Endothelial cell of umbilical vein (primary cell): ENCODE measurements at regions not wholly inside any gene's neighbourhood (a gene's known extent, or its start where the extent isn't known, plus 50 kb on each side); places are given as distances from the start of the nearest gene placed in this dataset.

Experiments
- BruUV-seq: library from RNA; stranded (reverse); fragments of 400-500 nt; replicated peaks from 2 replicates; lab custom pipeline; 2021; lab: Mats Ljungman, UMichigan
- CTCF ChIA-PET: fragments of 300-600, 350-600 bp; sonication (Branson Sonifier 250); formaldehyde crosslinking; loops from one replicate; lab custom pipeline; 2021; ENCODE audit warnings: antibody characterized with exemption, inconsistent platforms; lab: Charles Lee
- POLR2A ChIA-PET: fragments of 300-600, 350-600 bp; sonication (Branson Sonifier 250); formaldehyde crosslinking; loops from one replicate; lab custom pipeline; 2021; ENCODE audit warnings: antibody characterized with exemption, inconsistent platforms; lab: Charles Lee
- DNase-seq: peaks from one replicate; pipeline ENCODE4 v3.0.0-alpha.2; 2011; ENCODE audit warnings: low read depth, low spot score
- FAIRE-seq: peaks from 2 replicates; lab custom pipeline; 2011; peaks lifted over from hg19 to GRCh38; lab: Jason Lieb, UNC
- H2AFZ ChIP-seq: 2 replicates; pipeline ENCODE4 v1.6.0; 2012; ENCODE audit warnings: low read depth, low read length, control low read depth, inconsistent platforms
- H3K27ac ChIP-seq: 2 replicates; pipeline ENCODE4 v1.5.1; 2011; ENCODE audit warnings: low read depth, mild to moderate bottlenecking, control low read depth, low read length, moderate library complexity; ENCODE audit not compliant: insufficient read depth
- H3K27me3 ChIP-seq, 2 experiments: 2 replicates each; pipeline versions ENCODE4 v1.6.0 to v1.6.1; 2011; ENCODE audit warnings: low read length in 2 of 2, mixed read lengths in 1 of 2; ENCODE audit not compliant: control insufficient read depth in 2 of 2, insufficient read depth in 2 of 2
- H3K36me3 ChIP-seq, 2 experiments: 2 replicates in 1 of 2; 3 replicates in 1 of 2; pipeline ENCODE4 v1.5.1; 2011; ENCODE audit warnings: low read length in 2 of 2, mild to moderate bottlenecking in 1 of 2, moderate library complexity in 1 of 2; ENCODE audit not compliant: control insufficient read depth in 2 of 2, insufficient read depth in 2 of 2; ENCODE audit errors: extremely low read depth in 1 of 2
- H3K4me1 ChIP-seq: 3 replicates; pipeline ENCODE4 v1.5.1; 2011; ENCODE audit warnings: mild to moderate bottlenecking, low read length; ENCODE audit not compliant: control insufficient read depth, insufficient read depth; ENCODE audit errors: extremely low read depth
- H3K4me2 ChIP-seq: 2 replicates; pipeline ENCODE4 v1.6.1; 2011; ENCODE audit warnings: low read length, control low read depth, mixed read lengths; ENCODE audit not compliant: insufficient read depth
- H3K4me3 ChIP-seq, 3 experiments: fragments of 200-600 bp in 1 of 3; sonication (generic), shearing (Covaris generic) in 1 of 3; replicated peaks in 1 of 3; 2 replicates each; pipeline ENCODE4 v1.5.1; 2011 to 2016; ENCODE audit warnings: control low read depth in 3 of 3, low read length in 3 of 3, mild to moderate bottlenecking in 2 of 3, inconsistent platforms in 1 of 3, low read depth in 1 of 3, moderate library complexity in 1 of 3; ENCODE audit not compliant: insufficient read depth in 1 of 3
- H3K79me2 ChIP-seq: 2 replicates; pipeline ENCODE4 v1.6.0; 2012; ENCODE audit warnings: low read length, inconsistent platforms; ENCODE audit not compliant: control insufficient read depth, insufficient read depth
- H3K9ac ChIP-seq: replicated peaks from 2 replicates; pipeline ENCODE3; 2011; ENCODE audit warnings: low read length, control low read depth; ENCODE audit not compliant: insufficient read depth; ENCODE audit errors: extremely low read depth
- H3K9me1 ChIP-seq: replicated peaks from 3 replicates; pipeline ENCODE4 v1.6.0; 2011; ENCODE audit warnings: mild to moderate bottlenecking, low read length; ENCODE audit not compliant: control insufficient read depth, insufficient read depth; ENCODE audit errors: extremely low read depth
- H3K9me3 ChIP-seq: replicated peaks from 2 replicates; pipeline ENCODE4 v1.5.1; 2012; ENCODE audit warnings: low read length, inconsistent platforms; ENCODE audit not compliant: control insufficient read depth, insufficient read depth
- H4K20me1 ChIP-seq: replicated peaks from 2 replicates; pipeline ENCODE3; 2011; ENCODE audit warnings: mild to moderate bottlenecking, low read length; ENCODE audit not compliant: control insufficient read depth, insufficient read depth; ENCODE audit errors: extremely low read depth
- CTCF ChIP-seq, 2 donors: IDR thresholded peaks; 1 replicate in 1 of 2; 2 replicates in 1 of 2; pipeline ENCODE4 v1.5.1; 2011; ENCODE audit warnings: low read length in 2 of 2, mild to moderate bottlenecking in 2 of 2, moderate library complexity in 2 of 2, control low read depth in 1 of 2, inconsistent platforms in 1 of 2, low read depth in 1 of 2; ENCODE audit not compliant: insufficient read depth in 1 of 2; ENCODE audit errors: extremely low read depth in 1 of 2
- EZH2 ChIP-seq: IDR thresholded peaks from 2 replicates; pipeline ENCODE4 v1.6.1; 2012; ENCODE audit warnings: borderline replicate concordance, low read depth, mild to moderate bottlenecking, moderate library complexity, low read length, inconsistent platforms; ENCODE audit not compliant: severe bottlenecking
- FOS ChIP-seq: IDR thresholded peaks from 2 replicates; pipeline ENCODE4 v1.6.1; 2011; ENCODE audit warnings: mild to moderate bottlenecking, low read length, moderate library complexity, borderline replicate concordance; ENCODE audit not compliant: insufficient read depth
- JUN ChIP-seq: IDR thresholded peaks from 2 replicates; pipeline ENCODE4 v1.6.1; 2011; ENCODE audit warnings: borderline replicate concordance, low read depth; ENCODE audit not compliant: insufficient read length, insufficient read depth
- MAX ChIP-seq: IDR thresholded peaks from 2 replicates; pipeline ENCODE4 v1.6.1; 2011; ENCODE audit not compliant: insufficient read depth, insufficient read length
- MYC ChIP-seq: IDR thresholded peaks from one replicate; pipeline ENCODE4 v1.6.1; 2011; ENCODE audit warnings: mild to moderate bottlenecking, low read depth, low read length
- POLR2AphosphoS5 ChIP-seq: IDR thresholded peaks from 2 replicates; pipeline ENCODE4 v1.6.1; 2012; ENCODE audit warnings: low read depth, mild to moderate bottlenecking, control low read depth, low read length, moderate library complexity; ENCODE audit not compliant: insufficient read depth
- dilution Hi-C: fragments of 300-500 bp; cut with MboI; formaldehyde crosslinking; loops from one replicate; pipeline ENCODE4 v1.15.0; 2019; ENCODE audit warnings: low sequenced_read_pairs; ENCODE audit not compliant: extremely low pct_ligation_motif_present
- intact Hi-C: fragments of 100-400 bp; cut with micrococcal nuclease; formaldehyde crosslinking; loops from one replicate; pipeline ENCODE4 v1.10.0; 2022

GRCh38 chr6:22401932-22402331 is 105.1 kb upstream of the PRL start:
- Histone ChIP-seq H4K20me1 (no peaks in the 10 kb centered on the region), H3K27me3 (no peaks in the 10 kb centered on the region), H3K9me3 (no peaks in the 10 kb centered on the region), H3K36me3 (no peaks in the 10 kb centered on the region), H3K27ac (no peak overlapping the region), H3K79me2 (no peaks in the 10 kb centered on the region), H3K4me3 (no peak overlapping the region), H3K4me1 (no peaks in the 10 kb centered on the region), H2AFZ (no peak overlapping the region), H3K9ac (no peak overlapping the region), H3K4me2 (no peak overlapping the region), H3K9me1 (no peaks in the 10 kb centered on the region)
- CTCF ChIA-PET, result no interaction called here
- POLR2A ChIA-PET, result no interaction called here
- intact Hi-C loops, result no loop called here
- no peak for TF ChIP-seq CTCF (IDR thresholded peaks at IDR 0.05; ENCODE audit: extremely low read depth in 1 of 2, insufficient read depth in 1 of 2, low read depth in 1 of 2, low read length in 2 of 2)
- no peak for TF ChIP-seq MYC
- TF ChIP-seq JUN, result no peak
- no peak for TF ChIP-seq EZH2
- TF ChIP-seq MAX, result no peak
- no peak for TF ChIP-seq POLR2AphosphoS5
- TF ChIP-seq FOS, result no peak
- dilution Hi-C loops, result no loop called here
- FAIRE-seq, result no peak
- BruUV-seq, result no TSS peak
- DNase-seq, result no peak
